GM21367 (cell line): ENCODE measurements at regions not wholly inside any gene's neighbourhood (a gene's known extent, or its start where the extent isn't known, plus 50 kb on each side); places are given as distances from the start of the nearest gene placed in this dataset.

Source experiments
- ATAC-seq: cut with Tn5 transposase; IDR thresholded peaks from one replicate; pipeline ENCODE4 v1.9.1; 2021; ENCODE audit not compliant: unreplicated experiment

GRCh38 chr5:33315189-33315588 lies 125.6 kb upstream of the TARS1 start:
- ATAC-seq: no peak

- ATAC-seq: no peak
Measured at GRCh38 chr5:33316773-33317172, 124.0 kb upstream of the TARS1 start.

- no peak for ATAC-seq
Measured at GRCh38 chr5:33317271-33317670, 123.5 kb upstream of the TARS1 start.

- no peak for ATAC-seq
Measured at GRCh38 chr5:33319151-33319550, 121.6 kb upstream of the TARS1 start.

- ATAC-seq: no peak
Measured at GRCh38 chr5:33319841-33320240, 120.9 kb upstream of the TARS1 start.

- no peak for ATAC-seq
Measured at GRCh38 chr5:33321026-33321425, 119.7 kb upstream of the TARS1 start.

- ATAC-seq: no peak
Measured at GRCh38 chr5:33322632-33323031, 118.1 kb upstream of the TARS1 start.

- ATAC-seq: no peak
Measured at GRCh38 chr5:33324667-33325307, 116.0 kb upstream of the TARS1 start.

- no peak for ATAC-seq
Measured at GRCh38 chr5:33328818-33329217, 111.9 kb upstream of the TARS1 start.

- ATAC-seq: no peak
Measured at GRCh38 chr5:33329891-33330290, 110.9 kb upstream of the TARS1 start.

GRCh38 chr5:33330426-33330825 lies 110.3 kb upstream of the TARS1 start:
- no peak for ATAC-seq

GRCh38 chr5:33330992-33331391 lies 109.8 kb upstream of the TARS1 start:
- no peak for ATAC-seq

- ATAC-seq: no peak
Measured at GRCh38 chr5:33332804-33333203, 108.0 kb upstream of the TARS1 start.

GRCh38 chr5:33334829-33335228 lies 105.9 kb upstream of the TARS1 start:
- no peak for ATAC-seq

GRCh38 chr5:33336891-33337636 lies 103.7 kb upstream of the TARS1 start:
- ATAC-seq: no peak

- no peak for ATAC-seq
Measured at GRCh38 chr5:33337637-33337992, 103.2 kb upstream of the TARS1 start.

GRCh38 chr5:33338336-33339110 lies 102.2 kb upstream of the TARS1 start:
- ATAC-seq: no peak

GRCh38 chr5:33339413-33339812 lies 101.4 kb upstream of the TARS1 start:
- ATAC-seq: no peak

- ATAC-seq: no peak
Measured at GRCh38 chr5:33340195-33340594, 100.6 kb upstream of the TARS1 start.

GRCh38 chr5:33341351-33341750 lies 99.4 kb upstream of the TARS1 start:
- ATAC-seq: no peak

GRCh38 chr5:33343676-33344327 lies 97.0 kb upstream of the TARS1 start:
- no peak for ATAC-seq

- ATAC-seq: no peak
Measured at GRCh38 chr5:33346534-33346933, 94.2 kb upstream of the TARS1 start.
